Body of pancreas (tissue), 4 donors: ENCODE measurements at regions not wholly inside any gene's neighbourhood (a gene's known extent, or its start where the extent isn't known, plus 50 kb on each side); places are given as distances from the start of the nearest gene placed in this dataset.

Experiments
- ATAC-seq: fragments of 150-250 bp; one replicate; pipeline ENCODE4 v1.9.1; 2016
- DNase-seq, 4 donors: peaks; one replicate each; pipeline ENCODE4 v3.0.0-alpha.2; 2019
- H3K27ac ChIP-seq, 4 donors: fragments of 200-600 bp; sonication (generic); 1 replicate in 3 of 4; 2 replicates in 1 of 4; pipeline versions ENCODE4 v1.5.1 to v1.6.1; 2016 to 2019; ENCODE audit warnings: mild to moderate bottlenecking in 1 of 4, mixed read lengths in 1 of 4, moderate library complexity in 1 of 4
- H3K27me3 ChIP-seq, 2 donors: fragments of 200-600 bp; sonication (generic); one replicate each; pipeline ENCODE4 v1.6.0; 2016; ENCODE audit warnings: mild to moderate bottlenecking in 1 of 2
- H3K36me3 ChIP-seq, 2 donors: fragments of 200-600 bp; sonication (generic); replicated peaks in 1 of 2; 2 replicates each; pipeline ENCODE4 v1.5.1; 2016; ENCODE audit warnings: low read depth in 2 of 2; ENCODE audit not compliant: insufficient read depth in 1 of 2
- H3K4me1 ChIP-seq: fragments of 200-600 bp; sonication (generic); one replicate; pipeline ENCODE4 v1.6.0; 2016
- H3K4me3 ChIP-seq, 2 donors: fragments of 200-600 bp; sonication (generic); 1 replicate in 1 of 2; 2 replicates in 1 of 2; pipeline ENCODE4 v1.5.1; 2016 to 2019
- H3K9me3 ChIP-seq, 3 donors: fragments of 200-600 bp; sonication (generic); 1 replicate in 2 of 3; 2 replicates in 1 of 3; pipeline ENCODE4 v1.5.1; 2016
- CTCF ChIP-seq, 7 experiments: fragments of 450-650 bp in 4 of 7; fragments of 200-600 bp in 3 of 7; sonication (generic) in 3 of 7; IDR thresholded peaks; one replicate each; pipeline ENCODE4 v1.5.1; 2016 to 2019; ENCODE audit warnings: antibody characterized with exemption in 7 of 7
- POLR2A ChIP-seq, 3 donors: fragments of 450-650 bp; IDR thresholded peaks; one replicate each; pipeline ENCODE4 v1.6.1; 2016; ENCODE audit warnings: antibody characterized with exemption in 3 of 3, mild to moderate bottlenecking in 2 of 3
- WGBS, 2 donors: methylation state at CpG; one replicate each; pipeline ENCODE4 v1.1.5; 2017; 5-methylcytosine and 5-hydroxymethylcytosine counted together
- intact Hi-C: fragments of 100-400 bp; cut with DNase I; formaldehyde crosslinking; loops from one replicate; pipeline ENCODE4 v1.15.1; 2023

- no peak for ATAC-seq
- TF ChIP-seq CTCF (IDR thresholded peaks at IDR 0.05) (no peak), POLR2A (IDR thresholded peaks at IDR 0.05) (no peak)
- no peak for DNase-seq
- H3K27ac ChIP-seq: no peak overlapping the region
- 88 to 89% methylated on average over 2 of the region's 2 CpGs for WGBS, 2 donors
- H3K4me1 ChIP-seq: no peaks in the 10 kb centered on the region
- H3K4me3 ChIP-seq: no peak overlapping the region
- H3K9me3 ChIP-seq: no peaks in the 10 kb centered on the region
- no peaks in the 10 kb centered on the region for H3K36me3 ChIP-seq
- intact Hi-C loops: no loop called here
- H3K27me3 ChIP-seq: no peaks in the 10 kb centered on the region
These were observed 357.7 kb downstream of the MFSD1 start for GRCh38 chr3:159159546-159159945.

- Histone ChIP-seq H3K9me3 (no peaks in the 10 kb centered on the region), H3K4me1 (no peaks in the 10 kb centered on the region), H3K27ac (no peak overlapping the region), H3K27me3 (no peaks in the 10 kb centered on the region), H3K4me3 (no peak overlapping the region), H3K36me3 (no peaks in the 10 kb centered on the region)
- 88 to 95% methylated on average over 1 of the region's 1 CpG for WGBS, 2 donors
- intact Hi-C loops: no loop called here
- TF ChIP-seq CTCF (IDR thresholded peaks at IDR 0.05) (no peak), POLR2A (IDR thresholded peaks at IDR 0.05) (no peak)
- no peak for ATAC-seq
- no peak for DNase-seq
These were observed 361.8 kb downstream of the MFSD1 start for GRCh38 chr3:159163656-159164055.

- Histone ChIP-seq H3K4me1 (no peaks in the 10 kb centered on the region), H3K27me3 (no peaks in the 10 kb centered on the region), H3K36me3 (no peaks in the 10 kb centered on the region), H3K4me3 (no peak overlapping the region), H3K9me3 (no peaks in the 10 kb centered on the region), H3K27ac (no peak overlapping the region)
- WGBS, 2 donors: 55 to 70% methylated on average over 3 of the region's 3 CpGs
- DNase-seq: no peak
- TF ChIP-seq CTCF (IDR thresholded peaks at IDR 0.05): no peak
- no peak for TF ChIP-seq POLR2A (IDR thresholded peaks at IDR 0.05)
- no peak for ATAC-seq
- intact Hi-C loops: no loop called here
These were observed 364.1 kb downstream of the MFSD1 start for GRCh38 chr3:159165961-159166360.

GRCh38 chr3:159166899-159167586 lies 365.2 kb downstream of the MFSD1 start:
- H3K36me3 ChIP-seq: no peaks in the 10 kb centered on the region
- no peaks in the 10 kb centered on the region for H3K4me1 ChIP-seq
- no peak overlapping the region for H3K4me3 ChIP-seq
- WGBS, 2 donors: 68 to 70% methylated on average over 2 of the region's 2 CpGs
- H3K9me3 ChIP-seq: no peaks in the 10 kb centered on the region
- no peak overlapping the region for H3K27ac ChIP-seq
- intact Hi-C loops: no loop called here
- no peak for ATAC-seq
- no peak for TF ChIP-seq POLR2A (IDR thresholded peaks at IDR 0.05)
- TF ChIP-seq CTCF (IDR thresholded peaks at IDR 0.05): no peak
- DNase-seq: no peak
- no peaks in the 10 kb centered on the region for H3K27me3 ChIP-seq

- ATAC-seq: no peak
- intact Hi-C loops: no loop called here
- H3K9me3 ChIP-seq: no peaks in the 10 kb centered on the region
- 85 to 97% methylated on average over 1 of the region's 1 CpG for WGBS, 2 donors
- H3K27me3 ChIP-seq: no peaks in the 10 kb centered on the region
- no peak for DNase-seq
- no peak overlapping the region for H3K27ac ChIP-seq
- H3K4me3 ChIP-seq: no peak overlapping the region
- no peaks in the 10 kb centered on the region for H3K36me3 ChIP-seq
- H3K4me1 ChIP-seq: no peaks in the 10 kb centered on the region
- TF ChIP-seq CTCF (IDR thresholded peaks at IDR 0.05): no peak
- TF ChIP-seq POLR2A (IDR thresholded peaks at IDR 0.05): no peak
These were observed 366.9 kb downstream of the MFSD1 start for GRCh38 chr3:159168788-159169187.
